BJ (cell line): ENCODE measurements at regions not wholly inside any gene's neighbourhood (a gene's known extent, or its start where the extent isn't known, plus 50 kb on each side); places are given as distances from the start of the nearest gene placed in this dataset.

ENCODE experiments used
- CTCF ChIA-PET: fragments of 350-600 bp; formaldehyde crosslinking; extraction: SDS; loops from one replicate; lab custom pipeline; 2021; ENCODE audit warnings: antibody characterized with exemption, inconsistent platforms; lab: Yijun Ruan, JAX
- POLR2A ChIA-PET: fragments of 300-600 bp; sonication (Branson Sonifier 250); formaldehyde crosslinking; extraction: SDS; loops from one replicate; lab custom pipeline; 2021; ENCODE audit warnings: antibody characterized with exemption; lab: Charles Lee
- DNase-seq: peaks from one replicate; pipeline ENCODE4 v3.0.0-alpha.2; 2011; ENCODE audit warnings: low read depth
- H3K27me3 ChIP-seq: 2 replicates; pipeline ENCODE4 v1.6.0; 2011; ENCODE audit warnings: low read length; ENCODE audit not compliant: control insufficient read depth, insufficient read depth
- H3K36me3 ChIP-seq: 2 replicates; pipeline ENCODE4 v1.5.1; 2011; ENCODE audit warnings: low read length; ENCODE audit not compliant: control insufficient read depth, insufficient read depth
- H3K4me3 ChIP-seq: 2 replicates; pipeline ENCODE4 v1.5.1; 2011; ENCODE audit warnings: low read depth, mild to moderate bottlenecking, control low read depth, low read length
- CTCF ChIP-seq: IDR thresholded peaks from 2 replicates; pipeline ENCODE4 v1.5.1; 2011; ENCODE audit warnings: low read depth, mild to moderate bottlenecking, control low read depth, inconsistent platforms, low read length, moderate library complexity; ENCODE audit not compliant: insufficient read depth

- H3K4me3 ChIP-seq: no peak overlapping the region
- ChIA-PET POLR2A (no interaction called here), CTCF (interaction anchor here (1.3 kb wide), 1 partner anchor 20 kb away, joined by 3 read pairs; no protein-coding TSS in a partner anchor)
- TF ChIP-seq CTCF: no peak
- no peak for DNase-seq
- H3K36me3 ChIP-seq: no peaks in the 10 kb centered on the region
- no peaks in the 10 kb centered on the region for H3K27me3 ChIP-seq
Measured at GRCh38 chr7:26007510-26007909, 144.5 kb upstream of the NFE2L3 start.

DNA sequence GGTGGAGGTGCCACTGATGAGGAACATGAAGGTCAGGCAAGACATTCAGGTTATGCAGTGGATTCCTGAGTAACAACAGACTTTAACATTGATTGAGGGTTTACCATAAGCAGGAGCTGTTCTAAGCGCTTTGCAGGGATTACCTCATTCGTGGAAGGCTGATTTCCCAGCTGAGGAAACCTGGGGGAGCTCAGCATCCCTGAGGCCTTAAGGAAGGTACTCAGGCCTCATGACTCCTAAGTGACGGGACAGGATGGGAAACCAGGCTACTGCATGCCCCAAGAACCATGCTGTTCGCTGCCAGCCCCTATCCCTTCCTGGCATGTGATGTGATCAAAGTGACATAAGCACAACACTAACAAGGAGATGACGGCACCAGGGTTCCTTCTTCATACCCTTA is 143.6 kb upstream of the NFE2L3 start:
- no peak for DNase-seq
- POLR2A ChIA-PET: no interaction called here
- Histone ChIP-seq H3K27me3 (no peaks in the 10 kb centered on the region), H3K4me3 (no peak overlapping the region), H3K36me3 (no peaks in the 10 kb centered on the region)
- TF ChIP-seq CTCF: no peak
- CTCF ChIA-PET: interaction anchor here (1.3 kb wide), 1 partner anchor 21 kb away, joined by 3 read pairs; no protein-coding TSS in a partner anchor

- Histone ChIP-seq H3K4me3 (no peak overlapping the region), H3K36me3 (no peaks in the 10 kb centered on the region), H3K27me3 (no peaks in the 10 kb centered on the region)
- no peak for DNase-seq
- ChIA-PET CTCF (no interaction called here), POLR2A (no interaction called here)
- no peak for TF ChIP-seq CTCF
Measured at GRCh38 chr7:26011039-26011696, 140.8 kb upstream of the NFE2L3 start.

GRCh38 chr7:26013551-26014083 is 138.4 kb upstream of the NFE2L3 start:
- CTCF ChIA-PET: interaction anchor here (0.6 kb wide), 1 partner anchor 676 kb away, joined by 3 read pairs; no protein-coding TSS in a partner anchor
- H3K27me3 ChIP-seq: no peaks in the 10 kb centered on the region
- H3K4me3 ChIP-seq: no peak overlapping the region
- POLR2A ChIA-PET: no interaction called here
- no peak for TF ChIP-seq CTCF
- no peak for DNase-seq
- H3K36me3 ChIP-seq: no peaks in the 10 kb centered on the region

- no peak for TF ChIP-seq CTCF
- ChIA-PET POLR2A (no interaction called here), CTCF (no interaction called here)
- DNase-seq: no peak
- Histone ChIP-seq H3K27me3 (no peaks in the 10 kb centered on the region), H3K4me3 (no peak overlapping the region), H3K36me3 (no peaks in the 10 kb centered on the region)
Measured at GRCh38 chr7:26022982-26023381, 129.0 kb upstream of the NFE2L3 start.
